GM12878 (cell line): ENCODE measurements at regions not wholly inside any gene's neighbourhood (a gene's known extent, or its start where the extent isn't known, plus 50 kb on each side); places are given as distances from the start of the nearest gene placed in this dataset.

Source experiments
- ATAC-seq: fragments of 200-7000 bp; cut with Tn5 transposase; 3 replicates; pipeline ENCODE4 v1.9.1; 2020; ENCODE audit warnings: mild to moderate bottlenecking, moderate library complexity
- BruUV-seq: library from RNA; stranded (reverse); fragments of 400-500 nt; replicated peaks from 2 replicates; lab custom pipeline; 2021; lab: Mats Ljungman, UMichigan
- CTCF ChIA-PET: fragments of 300-600 bp; sonication (Branson Sonifier 250); formaldehyde crosslinking; extraction: SDS; loops from one replicate; lab custom pipeline; 2021; ENCODE audit warnings: inconsistent platforms; lab: Yijun Ruan, JAX
- POLR2A ChIA-PET: fragments of 350-600 bp; formaldehyde crosslinking; extraction: SDS; loops from one replicate; lab custom pipeline; 2021; ENCODE audit warnings: inconsistent platforms; lab: Charles Lee
- RAD21 ChIA-PET: fragments of 300-600 bp; sonication (Branson Sonifier 250); formaldehyde crosslinking; loops from one replicate; lab custom pipeline; 2023; ENCODE audit warnings: antibody characterized with exemption; ENCODE audit not compliant: unreplicated experiment; lab: Charles Lee
- SMC1A ChIA-PET: fragments of 300-600 bp; sonication (Branson Sonifier 250); formaldehyde crosslinking; loops from one replicate; lab custom pipeline; 2023; ENCODE audit not compliant: unreplicated experiment, uncharacterized antibody; lab: Charles Lee
- DNase-seq: peaks from one replicate; pipeline ENCODE4 v3.0.0-alpha.2; 2011; ENCODE audit warnings: low read depth, low spot score
- FAIRE-seq: peaks from 3 replicates; lab custom pipeline; 2011; peaks lifted over from hg19 to GRCh38; lab: Jason Lieb, UNC
- H2AFZ ChIP-seq: 2 replicates; pipeline ENCODE4 v1.6.0; 2011; ENCODE audit warnings: low read depth, low read length, control low read depth; ENCODE audit not compliant: control insufficient read depth
- H3K27ac ChIP-seq: 2 replicates; pipeline ENCODE4 v1.5.1; 2011; ENCODE audit warnings: control low read depth; ENCODE audit not compliant: control insufficient read depth, insufficient read depth
- H3K27me3 ChIP-seq, 2 experiments: replicated peaks in 1 of 2; 2 replicates each; pipeline versions ENCODE4 v1.6.0 to v1.6.1; 2011; ENCODE audit warnings: low read length in 1 of 2; ENCODE audit not compliant: control insufficient read depth in 2 of 2, insufficient read depth in 2 of 2
- H3K36me3 ChIP-seq, 2 experiments: 2 replicates each; pipeline ENCODE4 v1.5.1; 2011; ENCODE audit warnings: low read length in 1 of 2; ENCODE audit not compliant: control insufficient read depth in 2 of 2, insufficient read depth in 2 of 2
- H3K4me1 ChIP-seq: 2 replicates; pipeline ENCODE4 v1.6.1; 2011; ENCODE audit warnings: mild to moderate bottlenecking, low read length, moderate library complexity, mixed read lengths; ENCODE audit not compliant: control insufficient read depth, insufficient read depth
- H3K4me2 ChIP-seq: 2 replicates; pipeline ENCODE4 v1.6.0; 2011; ENCODE audit warnings: control low read depth; ENCODE audit not compliant: control insufficient read depth, insufficient read depth
- H3K4me3 ChIP-seq: fragments of 200-600 bp; sonication (generic); 2 replicates; pipeline ENCODE4 v1.5.1; 2016
- H3K79me2 ChIP-seq: 2 replicates; pipeline ENCODE4 v1.6.0; 2011; ENCODE audit warnings: low read length; ENCODE audit not compliant: control insufficient read depth, insufficient read depth
- H3K9ac ChIP-seq: 2 replicates; pipeline ENCODE4 v1.8.0; 2011; ENCODE audit warnings: low read length, control low read depth, mixed read lengths; ENCODE audit not compliant: control insufficient read depth, insufficient read depth
- H3K9me3 ChIP-seq: replicated peaks from 3 replicates; pipeline ENCODE4 v1.5.1; 2011; ENCODE audit warnings: mild to moderate bottlenecking, low read length; ENCODE audit not compliant: control insufficient read depth, insufficient read depth
- H4K20me1 ChIP-seq: 2 replicates; pipeline ENCODE4 v1.6.0; 2011; ENCODE audit not compliant: control insufficient read depth, insufficient read depth
- BACH1 ChIP-seq: fragments of 450-650 bp; IDR thresholded peaks from 2 replicates; pipeline ENCODE4 v1.6.1; 2017; ENCODE audit warnings: mild to moderate bottlenecking, borderline replicate concordance
- IKZF1 ChIP-seq: fragments of 450-650 bp; conservative IDR thresholded peaks from 2 replicates; pipeline ENCODE4 v1.6.1; 2017; ENCODE audit warnings: antibody characterized with exemption, mild to moderate bottlenecking
- JUND ChIP-seq: IDR thresholded peaks from 2 replicates; pipeline ENCODE4 v1.6.1; 2012; ENCODE audit warnings: low read depth, mild to moderate bottlenecking, low read length, improper control_type of control experiment, moderate library complexity
- LARP7 ChIP-seq: fragments of 450-650 bp; IDR thresholded peaks from 2 replicates; pipeline ENCODE4 v1.6.1; 2017; ENCODE audit warnings: mild to moderate bottlenecking
- NFYA ChIP-seq: IDR thresholded peaks from 2 replicates; pipeline ENCODE4 v1.6.1; 2011; ENCODE audit warnings: low read depth, mild to moderate bottlenecking, low read length, improper control_type of control experiment, borderline replicate concordance
- NFYB ChIP-seq: IDR thresholded peaks from 2 replicates; pipeline ENCODE4 v1.6.1; 2011; ENCODE audit warnings: low read depth, mild to moderate bottlenecking, low read length, improper control_type of control experiment, moderate library complexity; ENCODE audit not compliant: insufficient read depth
- NRF1 ChIP-seq: conservative IDR thresholded peaks from 2 replicates; pipeline ENCODE4 v1.6.1; 2011; ENCODE audit warnings: mild to moderate bottlenecking, low read depth, low read length, improper control_type of control experiment
- RFX5 ChIP-seq: IDR thresholded peaks from 2 replicates; pipeline ENCODE4 v1.6.1; 2011; ENCODE audit warnings: low read depth, low read length, improper control_type of control experiment
- SREBF1 ChIP-seq: IDR thresholded peaks from 2 replicates; pipeline ENCODE4 v1.6.1; 2012; ENCODE audit warnings: mild to moderate bottlenecking, low read length
- STAT3 ChIP-seq: IDR thresholded peaks from 2 replicates; pipeline ENCODE4 v1.6.1; 2011; ENCODE audit warnings: low read depth, low read length, improper control_type of control experiment
- YY1 ChIP-seq: IDR thresholded peaks from 2 replicates; pipeline ENCODE4 v1.6.1; 2011; ENCODE audit warnings: low read depth, mild to moderate bottlenecking, low read length
- ZNF687 ChIP-seq: fragments of 450-650 bp; IDR thresholded peaks from 2 replicates; pipeline ENCODE4 v1.6.1; 2017; ENCODE audit warnings: mild to moderate bottlenecking, moderate library complexity
- WGBS: methylation state at CpG from one replicate; pipeline ENCODE4 v1.1.6; 2016; ENCODE audit warnings: low lambda C conversion rate; ENCODE audit not compliant: insufficient replicate concordance, insufficient coverage; ENCODE audit errors: missing lambda C conversion rate; 5-methylcytosine and 5-hydroxymethylcytosine counted together
- in situ Hi-C: fragments of 300-500 bp; cut with MboI; formaldehyde crosslinking; loops from 9 replicates; pipeline ENCODE4 v1.14.3; 2018; ENCODE audit warnings: mixed read lengths
- intact Hi-C: fragments of 100-400 bp; cut with micrococcal nuclease; formaldehyde crosslinking; loops from one replicate; pipeline ENCODE4 v1.14.2; 2022; ENCODE audit not compliant: unreplicated experiment
- TF ChIP-seq, protein P1 (sequence below): fragments of 150-350 bp; IDR thresholded peaks from 2 replicates; pipeline ENCODE4 v1.6.1; 2016; ENCODE audit warnings: low read depth, low read length
- TF ChIP-seq, protein P2 (sequence below): fragments of 450-650 bp; IDR thresholded peaks from 2 replicates; pipeline ENCODE4 v1.6.1; 2017; ENCODE audit warnings: borderline replicate concordance

GRCh38 chr13:85930108-85930507 lies 130.9 kb upstream of the SLITRK6 start (continued):
- TF ChIP-seq, protein P1, sequence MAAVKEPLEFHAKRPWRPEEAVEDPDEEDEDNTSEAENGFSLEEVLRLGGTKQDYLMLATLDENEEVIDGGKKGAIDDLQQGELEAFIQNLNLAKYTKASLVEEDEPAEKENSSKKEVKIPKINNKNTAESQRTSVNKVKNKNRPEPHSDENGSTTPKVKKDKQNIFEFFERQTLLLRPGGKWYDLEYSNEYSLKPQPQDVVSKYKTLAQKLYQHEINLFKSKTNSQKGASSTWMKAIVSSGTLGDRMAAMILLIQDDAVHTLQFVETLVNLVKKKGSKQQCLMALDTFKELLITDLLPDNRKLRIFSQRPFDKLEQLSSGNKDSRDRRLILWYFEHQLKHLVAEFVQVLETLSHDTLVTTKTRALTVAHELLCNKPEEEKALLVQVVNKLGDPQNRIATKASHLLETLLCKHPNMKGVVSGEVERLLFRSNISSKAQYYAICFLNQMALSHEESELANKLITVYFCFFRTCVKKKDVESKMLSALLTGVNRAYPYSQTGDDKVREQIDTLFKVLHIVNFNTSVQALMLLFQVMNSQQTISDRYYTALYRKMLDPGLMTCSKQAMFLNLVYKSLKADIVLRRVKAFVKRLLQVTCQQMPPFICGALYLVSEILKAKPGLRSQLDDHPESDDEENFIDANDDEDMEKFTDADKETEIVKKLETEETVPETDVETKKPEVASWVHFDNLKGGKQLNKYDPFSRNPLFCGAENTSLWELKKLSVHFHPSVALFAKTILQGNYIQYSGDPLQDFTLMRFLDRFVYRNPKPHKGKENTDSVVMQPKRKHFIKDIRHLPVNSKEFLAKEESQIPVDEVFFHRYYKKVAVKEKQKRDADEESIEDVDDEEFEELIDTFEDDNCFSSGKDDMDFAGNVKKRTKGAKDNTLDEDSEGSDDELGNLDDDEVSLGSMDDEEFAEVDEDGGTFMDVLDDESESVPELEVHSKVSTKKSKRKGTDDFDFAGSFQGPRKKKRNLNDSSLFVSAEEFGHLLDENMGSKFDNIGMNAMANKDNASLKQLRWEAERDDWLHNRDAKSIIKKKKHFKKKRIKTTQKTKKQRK = no peak
- TF ChIP-seq STAT3 = no peak
- no peak for TF ChIP-seq JUND
- TF ChIP-seq NRF1 = no peak

GRCh38 chr13:85910962-85911361 lies 111.7 kb upstream of the SLITRK6 start:
- intact Hi-C loops (no loop called here), in situ Hi-C loops (no loop called here)
- Histone ChIP-seq H3K36me3 (no peaks in the 10 kb centered on the region), H3K27ac (no peak overlapping the region), H2AFZ (no peak overlapping the region), H3K9ac (no peak overlapping the region), H3K4me1 (no peaks in the 10 kb centered on the region), H3K9me3 (no peaks in the 10 kb centered on the region), H3K79me2 (no peaks in the 10 kb centered on the region), H4K20me1 (no peaks in the 10 kb centered on the region), H3K4me2 (no peak overlapping the region), H3K27me3 (no peaks in the 10 kb centered on the region), H3K4me3 (no peak overlapping the region)
- POLR2A ChIA-PET = no interaction called here
- RAD21 ChIA-PET = no interaction called here
- DNase-seq = no peak
- ATAC-seq = no peak
- SMC1A ChIA-PET = interaction anchor here (1.7 kb wide), 1 partner anchor 9 kb away, joined by 5 read pairs; no protein-coding TSS in a partner anchor
- WGBS = 14% methylated on average over 1 of the region's 1 CpG
- CTCF ChIA-PET = no interaction called here
- BruUV-seq = no TSS peak
- no peak for FAIRE-seq
- TF ChIP-seq, protein P2, sequence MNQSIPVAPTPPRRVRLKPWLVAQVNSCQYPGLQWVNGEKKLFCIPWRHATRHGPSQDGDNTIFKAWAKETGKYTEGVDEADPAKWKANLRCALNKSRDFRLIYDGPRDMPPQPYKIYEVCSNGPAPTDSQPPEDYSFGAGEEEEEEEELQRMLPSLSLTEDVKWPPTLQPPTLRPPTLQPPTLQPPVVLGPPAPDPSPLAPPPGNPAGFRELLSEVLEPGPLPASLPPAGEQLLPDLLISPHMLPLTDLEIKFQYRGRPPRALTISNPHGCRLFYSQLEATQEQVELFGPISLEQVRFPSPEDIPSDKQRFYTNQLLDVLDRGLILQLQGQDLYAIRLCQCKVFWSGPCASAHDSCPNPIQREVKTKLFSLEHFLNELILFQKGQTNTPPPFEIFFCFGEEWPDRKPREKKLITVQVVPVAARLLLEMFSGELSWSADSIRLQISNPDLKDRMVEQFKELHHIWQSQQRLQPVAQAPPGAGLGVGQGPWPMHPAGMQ = no peak
- TF ChIP-seq RFX5 = no peak
- no peak for TF ChIP-seq YY1
- no peak for TF ChIP-seq NFYA
- no peak for TF ChIP-seq BACH1
- TF ChIP-seq NFYB = no peak
- no peak for TF ChIP-seq ZNF687
- no peak for TF ChIP-seq IKZF1
- TF ChIP-seq SREBF1 = no peak
- TF ChIP-seq LARP7 = no peak
